ENCODE measurements at regions not wholly inside any gene's neighbourhood (a gene's known extent, or its start where the extent isn't known, plus 50 kb on each side); places are given as distances from the start of the nearest gene placed in this dataset.
A peak's percentile ranks its signal among the peaks of the same experiment; 100 is the strongest.

- H3K4me3 ChIP-seq, result no peak overlapping the region
- no peak for DNase-seq (ENCODE audit: low spot score)
- no peaks in the 10 kb centered on the region for H3K36me3 ChIP-seq (replicated peaks; ENCODE audit: insufficient read depth, low read depth)
- H2AFZ ChIP-seq, result no peak overlapping the region
- no peaks in the 10 kb centered on the region for H3K9me3 ChIP-seq (ENCODE audit: low read depth)
- H3K27me3 ChIP-seq, result no peaks in the 10 kb centered on the region
- peaks cover 9% of the 10 kb centered on the region for H3K4me1 ChIP-seq (ENCODE audit: insufficient read depth)
- H3K27ac ChIP-seq, result no peak overlapping the region
- no peaks in the 10 kb centered on the region for H3K9me2 ChIP-seq (replicated peaks; ENCODE audit: insufficient read depth)
- no peaks in the 10 kb centered on the region for H4K20me1 ChIP-seq (ENCODE audit: insufficient read depth, poor library complexity, severe bottlenecking)
- no peaks in the 10 kb centered on the region for H3K79me2 ChIP-seq
- H3K4me2 ChIP-seq, result peak overlapping the region; percentile 65
- TF ChIP-seq CTCF (IDR thresholded peaks at IDR 0.05; ENCODE audit: poor library complexity), result no peak
- no peak for TF ChIP-seq EZH2 (IDR thresholded peaks at IDR 0.05; ENCODE audit: borderline replicate concordance)
- TF ChIP-seq EZH2phosphoT487 (IDR thresholded peaks at IDR 0.05; ENCODE audit: low read depth, severe bottlenecking, unreplicated experiment), result no peak
These were observed 345.6 kb downstream of the SLC16A7 start for GRCh38 chr12:59941461-59941860.

GRCh38 chr12:59944177-59944576 is 348.3 kb downstream of the SLC16A7 start:
- Histone ChIP-seq H4K20me1 (ENCODE audit: insufficient read depth, poor library complexity, severe bottlenecking) (no peaks in the 10 kb centered on the region), H3K4me2 (no peak overlapping the region), H3K36me3 (replicated peaks; ENCODE audit: insufficient read depth, low read depth) (no peaks in the 10 kb centered on the region), H3K79me2 (no peaks in the 10 kb centered on the region), H3K27me3 (no peaks in the 10 kb centered on the region), H3K9me2 (replicated peaks; ENCODE audit: insufficient read depth) (no peaks in the 10 kb centered on the region), H3K9me3 (ENCODE audit: low read depth) (no peaks in the 10 kb centered on the region), H2AFZ (no peak overlapping the region), H3K4me3 (no peak overlapping the region), H3K4me1 (ENCODE audit: insufficient read depth) (peaks cover 9% of the 10 kb centered on the region), H3K27ac (no peak overlapping the region)
- TF ChIP-seq EZH2phosphoT487 (IDR thresholded peaks at IDR 0.05; ENCODE audit: low read depth, severe bottlenecking, unreplicated experiment), result no peak
- TF ChIP-seq CTCF (IDR thresholded peaks at IDR 0.05; ENCODE audit: poor library complexity), result no peak
- no peak for TF ChIP-seq EZH2 (IDR thresholded peaks at IDR 0.05; ENCODE audit: borderline replicate concordance)
- no peak for DNase-seq (ENCODE audit: low spot score)

- H4K20me1 ChIP-seq (ENCODE audit: insufficient read depth, poor library complexity, severe bottlenecking), result no peaks in the 10 kb centered on the region
- no peaks in the 10 kb centered on the region for H3K36me3 ChIP-seq (replicated peaks; ENCODE audit: insufficient read depth, low read depth)
- WGBS (ENCODE audit: low lambda C conversion rate, missing lambda C conversion rate), result 74% methylated on average over 2 of the region's 2 CpGs
- no peak overlapping the region for H3K27ac ChIP-seq
- no peaks in the 10 kb centered on the region for H3K27me3 ChIP-seq
- no peaks in the 10 kb centered on the region for H3K9me2 ChIP-seq (replicated peaks; ENCODE audit: insufficient read depth)
- no peak overlapping the region for H2AFZ ChIP-seq
- no peaks in the 10 kb centered on the region for H3K79me2 ChIP-seq
- H3K4me3 ChIP-seq, result no peak overlapping the region
- TF ChIP-seq CTCF (IDR thresholded peaks at IDR 0.05; ENCODE audit: poor library complexity) (no peak), EZH2phosphoT487 (IDR thresholded peaks at IDR 0.05; ENCODE audit: low read depth, severe bottlenecking, unreplicated experiment) (no peak), EZH2 (IDR thresholded peaks at IDR 0.05; ENCODE audit: borderline replicate concordance) (no peak)
- DNase-seq (ENCODE audit: low spot score), result no peak
- no peak overlapping the region for H3K4me2 ChIP-seq
- no peaks in the 10 kb centered on the region for H3K4me1 ChIP-seq (ENCODE audit: insufficient read depth)
- no peaks in the 10 kb centered on the region for H3K9me3 ChIP-seq (ENCODE audit: low read depth)
These were observed 350.8 kb downstream of the SLC16A7 start for GRCh38 chr12:59946635-59947034.

- no peaks in the 10 kb centered on the region for H3K79me2 ChIP-seq
- no peak overlapping the region for H2AFZ ChIP-seq
- H3K4me1 ChIP-seq (ENCODE audit: insufficient read depth), result no peaks in the 10 kb centered on the region
- H3K4me3 ChIP-seq, result no peak overlapping the region
- no peaks in the 10 kb centered on the region for H3K9me2 ChIP-seq (replicated peaks; ENCODE audit: insufficient read depth)
- WGBS (ENCODE audit: low lambda C conversion rate, missing lambda C conversion rate), result 38% methylated on average over 1 of the region's 1 CpG
- no peaks in the 10 kb centered on the region for H3K36me3 ChIP-seq (replicated peaks; ENCODE audit: insufficient read depth, low read depth)
- TF ChIP-seq EZH2 (IDR thresholded peaks at IDR 0.05; ENCODE audit: borderline replicate concordance) (no peak), EZH2phosphoT487 (IDR thresholded peaks at IDR 0.05; ENCODE audit: low read depth, severe bottlenecking, unreplicated experiment) (no peak), CTCF (IDR thresholded peaks at IDR 0.05; ENCODE audit: poor library complexity) (no peak)
- H3K27me3 ChIP-seq, result no peaks in the 10 kb centered on the region
- DNase-seq (ENCODE audit: low spot score), result no peak
- H3K4me2 ChIP-seq, result no peak overlapping the region
- H4K20me1 ChIP-seq (ENCODE audit: insufficient read depth, poor library complexity, severe bottlenecking), result no peaks in the 10 kb centered on the region
- H3K9me3 ChIP-seq (ENCODE audit: low read depth), result no peaks in the 10 kb centered on the region
- no peak overlapping the region for H3K27ac ChIP-seq
These were observed 367.7 kb downstream of the SLC16A7 start for GRCh38 chr12:59963546-59963945.

All from hepatocyte (in vitro differentiated cells).